HEK293 (cell line): ENCODE measurements at regions not wholly inside any gene's neighbourhood (a gene's known extent, or its start where the extent isn't known, plus 50 kb on each side); places are given as distances from the start of the nearest gene placed in this dataset.

Experiments
- CTCF ChIA-PET: fragments of 350-600 bp; formaldehyde crosslinking; extraction: SDS; loops from one replicate; lab custom pipeline; 2021; ENCODE audit warnings: antibody characterized with exemption; lab: Yijun Ruan, JAX
- POLR2A ChIA-PET: fragments of 300-600 bp; formaldehyde crosslinking; extraction: SDS; loops from one replicate; lab custom pipeline; 2020; ENCODE audit warnings: antibody characterized with exemption, inconsistent platforms; lab: Yijun Ruan, JAX
- H3K27ac ChIP-seq: fragments of 200-500 bp; sonication (Bioruptor generic); 2 replicates; pipeline ENCODE4 v1.5.1; 2014; ENCODE audit warnings: low read depth, low read length, control low read depth, inconsistent platforms; ENCODE audit errors: extremely low read depth
- H3K36me3 ChIP-seq, 2 experiments: fragments of 200-500 bp in 1 of 2; sonication (Bioruptor generic) in 1 of 2; 1 replicate in 1 of 2; 2 replicates in 1 of 2; pipeline ENCODE4 v1.5.1; 2014 to 2017; ENCODE audit warnings: inconsistent platforms in 2 of 2, low read length in 2 of 2; ENCODE audit not compliant: control insufficient read depth in 2 of 2, insufficient read depth in 1 of 2
- H3K4me1 ChIP-seq: fragments of 200-500 bp; sonication (Bioruptor generic); 2 replicates; pipeline ENCODE4 v1.5.1; 2014; ENCODE audit warnings: mild to moderate bottlenecking, low read length, inconsistent platforms; ENCODE audit not compliant: control insufficient read depth, insufficient read depth
- H3K4me3 ChIP-seq: 2 replicates; pipeline ENCODE4 v1.5.1; 2011; ENCODE audit warnings: low read depth, mild to moderate bottlenecking, control low read depth, low read length, moderate library complexity
- H3K9me3 ChIP-seq: fragments of 200-500 bp; sonication (Bioruptor generic); 2 replicates; pipeline ENCODE4 v1.5.1; 2014; ENCODE audit warnings: low read depth, low read length, inconsistent platforms; ENCODE audit not compliant: control insufficient read depth, insufficient read depth
- PRDM10 ChIP-seq: fragments of 450-650 bp; formaldehyde crosslinking; IDR thresholded peaks from 2 replicates; pipeline ENCODE4 v1.5.1; 2016; ENCODE audit warnings: missing biosample characterization, missing genetic modification characterization
- PRDM2 ChIP-seq: fragments of 450-650 bp; formaldehyde crosslinking; IDR thresholded peaks from 2 replicates; pipeline ENCODE4 v1.5.1; 2016; ENCODE audit warnings: missing biosample characterization, missing genetic modification characterization, borderline replicate concordance
- SCRT2 ChIP-seq: fragments of 450-650 bp; formaldehyde crosslinking; IDR thresholded peaks from 2 replicates; pipeline ENCODE4 v1.5.1; 2016; ENCODE audit warnings: missing biosample characterization, missing genetic modification characterization
- SP3 ChIP-seq: fragments of 450-650 bp; formaldehyde crosslinking; IDR thresholded peaks from 2 replicates; pipeline ENCODE4 v1.5.1; 2016; ENCODE audit warnings: missing biosample characterization, missing genetic modification characterization
- TCF7L2 ChIP-seq: IDR thresholded peaks from 2 replicates; pipeline ENCODE4 v1.6.1; 2011; ENCODE audit warnings: low read depth, mild to moderate bottlenecking, inconsistent platforms, low read length, moderate library complexity, borderline replicate concordance
- ZFP69B ChIP-seq: fragments of 450-650 bp; formaldehyde crosslinking; IDR thresholded peaks from 2 replicates; pipeline ENCODE4 v1.5.1; 2016; ENCODE audit warnings: missing biosample characterization, missing genetic modification characterization
- ZNF26 ChIP-seq: fragments of 450-650 bp; formaldehyde crosslinking; IDR thresholded peaks from 2 replicates; pipeline ENCODE4 v1.5.1; 2016; ENCODE audit warnings: missing biosample characterization, missing genetic modification characterization
- ZNF416 ChIP-seq: fragments of 450-650 bp; formaldehyde crosslinking; IDR thresholded peaks from 2 replicates; pipeline ENCODE4 v1.5.1; 2016; ENCODE audit warnings: missing biosample characterization, missing genetic modification characterization
- ZNF426 ChIP-seq: fragments of 450-650 bp; formaldehyde crosslinking; IDR thresholded peaks from 2 replicates; pipeline ENCODE4 v1.5.1; 2017; ENCODE audit warnings: missing biosample characterization, missing genetic modification characterization, mild to moderate bottlenecking, inconsistent platforms, moderate library complexity
- ZNF518A ChIP-seq: fragments of 450-650 bp; formaldehyde crosslinking; conservative IDR thresholded peaks from 2 replicates; pipeline ENCODE4 v1.5.1; 2016; ENCODE audit warnings: low read depth, missing biosample characterization, missing genetic modification characterization
- ZNF621 ChIP-seq: fragments of 450-650 bp; formaldehyde crosslinking; IDR thresholded peaks from 2 replicates; pipeline ENCODE4 v1.5.1; 2017; ENCODE audit warnings: missing biosample characterization, missing genetic modification characterization
- ZNF692 ChIP-seq: fragments of 450-650 bp; formaldehyde crosslinking; IDR thresholded peaks from 2 replicates; pipeline ENCODE4 v1.5.1; 2016; ENCODE audit warnings: missing biosample characterization, missing genetic modification characterization
- ZSCAN18 ChIP-seq: fragments of 450-650 bp; formaldehyde crosslinking; IDR thresholded peaks from 2 replicates; pipeline ENCODE4 v1.5.1; 2016; ENCODE audit warnings: missing biosample characterization, missing genetic modification characterization
- ZSCAN30 ChIP-seq: fragments of 450-650 bp; IDR thresholded peaks from 2 replicates; pipeline ENCODE4 v1.5.1; 2018; ENCODE audit warnings: missing biosample characterization, mild to moderate bottlenecking, missing genetic modification characterization, moderate library complexity
- ZSCAN5A ChIP-seq: fragments of 450-650 bp; formaldehyde crosslinking; IDR thresholded peaks from 2 replicates; pipeline ENCODE4 v1.5.1; 2016; ENCODE audit warnings: missing biosample characterization, missing genetic modification characterization

- Histone ChIP-seq H3K9me3 (no peaks in the 10 kb centered on the region), H3K36me3 (no peaks in the 10 kb centered on the region), H3K4me3 (no peak overlapping the region), H3K27ac (no peak overlapping the region), H3K4me1 (no peaks in the 10 kb centered on the region)
- CTCF ChIA-PET, result no interaction called here
- POLR2A ChIA-PET, result no interaction called here
- TF ChIP-seq ZNF26 (no peak), SCRT2 (tag by site-specific recombination) (no peak), PRDM2 (no peak), ZSCAN30 (no peak), ZSCAN5A (tag by site-specific recombination) (no peak), ZSCAN18 (tag by site-specific recombination) (no peak), ZFP69B (no peak), ZNF692 (no peak), TCF7L2 (no peak), ZNF518A (no peak), ZNF416 (tag by site-specific recombination) (no peak), ZNF621 (no peak), ZNF426 (tag by site-specific recombination) (no peak), PRDM10 (tag by site-specific recombination) (no peak), SP3 (no peak)
Observed at GRCh38 chr13:76816394-76816793, 69.8 kb downstream of the KCTD12 start.
